GM18502 (cell line): ENCODE measurements at regions not wholly inside any gene's neighbourhood (a gene's known extent, or its start where the extent isn't known, plus 50 kb on each side); places are given as distances from the start of the nearest gene placed in this dataset.

Experiments
- ATAC-seq: cut with Tn5 transposase; IDR thresholded peaks from one replicate; pipeline ENCODE4 v1.9.1; 2021; ENCODE audit warnings: mild to moderate bottlenecking; ENCODE audit not compliant: unreplicated experiment, poor library complexity

GRCh38 chr2:196549052-196549451, 90.5 kb upstream of the CCDC150 start:
- no peak for ATAC-seq

- no peak for ATAC-seq
Measured at GRCh38 chr2:196551014-196551413, 88.5 kb upstream of the CCDC150 start.

- no peak for ATAC-seq
Measured at GRCh38 chr2:196555161-196555560, 84.4 kb upstream of the CCDC150 start.

- no peak for ATAC-seq
Measured at GRCh38 chr2:196555726-196556125, 83.8 kb upstream of the CCDC150 start.

- no peak for ATAC-seq
Measured at GRCh38 chr2:196558497-196558896, 81.0 kb upstream of the CCDC150 start.

- no peak for ATAC-seq
Measured at GRCh38 chr2:196563876-196564275, 75.6 kb upstream of the CCDC150 start.

- ATAC-seq = no peak
Measured at GRCh38 chr2:196565106-196565765, 74.3 kb upstream of the CCDC150 start.

- no peak for ATAC-seq
Measured at GRCh38 chr2:196565982-196566381, 73.5 kb upstream of the CCDC150 start.

- no peak for ATAC-seq
Measured at GRCh38 chr2:196566961-196567666, 72.4 kb upstream of the CCDC150 start.

- no peak for ATAC-seq
Measured at GRCh38 chr2:196568506-196568905, 71.0 kb upstream of the CCDC150 start.

- no peak for ATAC-seq
Measured at GRCh38 chr2:196584903-196585302, 54.6 kb upstream of the CCDC150 start.

- no peak for ATAC-seq
Measured at GRCh38 chr2:196586511-196586991, 53.0 kb upstream of the CCDC150 start.

GRCh38 chr2:196587056-196587455, 52.5 kb upstream of the CCDC150 start:
- no peak for ATAC-seq

- no peak for ATAC-seq
Measured at GRCh38 chr2:196587739-196588138, 51.8 kb upstream of the CCDC150 start.

- ATAC-seq = no peak
Measured at GRCh38 chr2:196589419-196589818, 50.1 kb upstream of the CCDC150 start.
